OCI-LY3 (cell line): ENCODE measurements at regions not wholly inside any gene's neighbourhood (a gene's known extent, or its start where the extent isn't known, plus 50 kb on each side); places are given as distances from the start of the nearest gene placed in this dataset.

ENCODE experiments used
- H2AFZ ChIP-seq: fragments of 200-600, 300-600 bp; shearing (Covaris generic); 2 replicates; pipeline ENCODE4 v1.6.0; 2014; ENCODE audit warnings: antibody characterized with exemption, low read depth, low read length
- H3K27ac ChIP-seq: fragments of 200-600, 300-600 bp; sonication (generic); 2 replicates; pipeline ENCODE4 v1.5.1; 2014; ENCODE audit warnings: mild to moderate bottlenecking, low read length, moderate library complexity, mixed read lengths
- H3K27me3 ChIP-seq: fragments of 200-600, 300-600 bp; sonication (generic); 2 replicates; pipeline ENCODE4 v1.6.1; 2014; ENCODE audit warnings: low read depth, low read length, mixed read lengths
- H3K36me3 ChIP-seq: fragments of 200-600, 300-600 bp; sonication (generic); replicated peaks from 2 replicates; pipeline ENCODE3; 2014; ENCODE audit warnings: low read depth, low read length, mixed read lengths
- H3K4me1 ChIP-seq: fragments of 300-600, 200-600 bp; sonication (generic); 2 replicates; pipeline ENCODE4 v1.6.1; 2014; ENCODE audit warnings: low read length, mixed read lengths
- H3K4me2 ChIP-seq: fragments of 200-600, 300-600 bp; sonication (generic); 2 replicates; pipeline ENCODE4 v1.6.1; 2014; ENCODE audit warnings: low read length, mixed read lengths
- H3K4me3 ChIP-seq: fragments of 300-600, 200-600 bp; sonication (generic); 2 replicates; pipeline ENCODE4 v1.5.1; 2014; ENCODE audit warnings: antibody characterized with exemption, mild to moderate bottlenecking, low read length, moderate library complexity
- H3K79me2 ChIP-seq: fragments of 300-600, 200-600 bp; shearing (Covaris generic); 2 replicates; pipeline ENCODE4 v1.6.1; 2014; ENCODE audit warnings: mild to moderate bottlenecking, low read length, mixed read lengths
- H3K9ac ChIP-seq: fragments of 300-600, 200-600 bp; shearing (Covaris generic); 2 replicates; pipeline ENCODE4 v1.6.0; 2014; ENCODE audit warnings: mild to moderate bottlenecking, low read length, moderate library complexity
- H3K9me3 ChIP-seq: fragments of 200-600, 300-600 bp; shearing (Covaris generic); 2 replicates; pipeline ENCODE4 v1.6.1; 2014; ENCODE audit warnings: low read length, mixed read lengths; ENCODE audit not compliant: insufficient read depth
- H4K20me1 ChIP-seq: fragments of 200-600, 300-600 bp; sonication (generic); 2 replicates; pipeline ENCODE4 v1.6.1; 2016; ENCODE audit warnings: low read length, mixed read lengths; ENCODE audit not compliant: insufficient read depth
- EZH2phosphoT487 ChIP-seq: fragments of 200-600 bp; shearing (Covaris generic); IDR thresholded peaks from 2 replicates; pipeline ENCODE4 v1.6.1; 2018; ENCODE audit warnings: antibody characterized with exemption, mixed run types, low read depth
- TF ChIP-seq, protein P1 (sequence below): fragments of 200-600, 300-600 bp; sonication (generic); IDR thresholded peaks from 2 replicates; pipeline ENCODE4 v1.5.1; 2014; ENCODE audit warnings: antibody characterized with exemption, low read length, low read depth

DNA sequence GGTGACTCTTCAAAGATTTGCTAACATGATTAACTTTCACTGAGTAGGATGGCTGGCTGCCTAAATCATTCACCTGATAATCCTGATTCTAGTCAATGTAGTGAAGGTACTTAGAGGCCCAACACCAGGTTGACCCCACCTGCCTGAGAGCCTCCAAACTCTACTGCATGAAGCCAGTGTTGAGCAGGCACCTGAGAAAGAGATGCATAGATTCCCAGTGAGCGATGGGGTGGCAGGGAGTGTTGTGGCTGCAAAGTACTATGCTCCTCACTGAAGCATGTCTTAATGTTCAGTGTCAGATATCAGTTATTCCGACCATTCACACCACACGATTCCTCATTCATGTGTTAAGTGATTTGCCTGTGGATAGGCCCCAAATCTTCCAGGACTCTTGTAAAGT lies 804.4 kb downstream of the TLE4 start:
- H3K9me3 ChIP-seq, result no peaks in the 10 kb centered on the region
- H3K27me3 ChIP-seq, result no peaks in the 10 kb centered on the region
- H2AFZ ChIP-seq, result no peak overlapping the region
- no peaks in the 10 kb centered on the region for H3K36me3 ChIP-seq
- no peak for TF ChIP-seq EZH2phosphoT487
- TF ChIP-seq, protein P1, sequence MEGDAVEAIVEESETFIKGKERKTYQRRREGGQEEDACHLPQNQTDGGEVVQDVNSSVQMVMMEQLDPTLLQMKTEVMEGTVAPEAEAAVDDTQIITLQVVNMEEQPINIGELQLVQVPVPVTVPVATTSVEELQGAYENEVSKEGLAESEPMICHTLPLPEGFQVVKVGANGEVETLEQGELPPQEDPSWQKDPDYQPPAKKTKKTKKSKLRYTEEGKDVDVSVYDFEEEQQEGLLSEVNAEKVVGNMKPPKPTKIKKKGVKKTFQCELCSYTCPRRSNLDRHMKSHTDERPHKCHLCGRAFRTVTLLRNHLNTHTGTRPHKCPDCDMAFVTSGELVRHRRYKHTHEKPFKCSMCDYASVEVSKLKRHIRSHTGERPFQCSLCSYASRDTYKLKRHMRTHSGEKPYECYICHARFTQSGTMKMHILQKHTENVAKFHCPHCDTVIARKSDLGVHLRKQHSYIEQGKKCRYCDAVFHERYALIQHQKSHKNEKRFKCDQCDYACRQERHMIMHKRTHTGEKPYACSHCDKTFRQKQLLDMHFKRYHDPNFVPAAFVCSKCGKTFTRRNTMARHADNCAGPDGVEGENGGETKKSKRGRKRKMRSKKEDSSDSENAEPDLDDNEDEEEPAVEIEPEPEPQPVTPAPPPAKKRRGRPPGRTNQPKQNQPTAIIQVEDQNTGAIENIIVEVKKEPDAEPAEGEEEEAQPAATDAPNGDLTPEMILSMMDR, result no peak
- no peaks in the 10 kb centered on the region for H4K20me1 ChIP-seq
- no peak overlapping the region for H3K4me3 ChIP-seq
- no peak overlapping the region for H3K9ac ChIP-seq
- H3K4me1 ChIP-seq, result no peaks in the 10 kb centered on the region
- no peak overlapping the region for H3K4me2 ChIP-seq
- H3K27ac ChIP-seq, result no peak overlapping the region
- no peaks in the 10 kb centered on the region for H3K79me2 ChIP-seq

DNA sequence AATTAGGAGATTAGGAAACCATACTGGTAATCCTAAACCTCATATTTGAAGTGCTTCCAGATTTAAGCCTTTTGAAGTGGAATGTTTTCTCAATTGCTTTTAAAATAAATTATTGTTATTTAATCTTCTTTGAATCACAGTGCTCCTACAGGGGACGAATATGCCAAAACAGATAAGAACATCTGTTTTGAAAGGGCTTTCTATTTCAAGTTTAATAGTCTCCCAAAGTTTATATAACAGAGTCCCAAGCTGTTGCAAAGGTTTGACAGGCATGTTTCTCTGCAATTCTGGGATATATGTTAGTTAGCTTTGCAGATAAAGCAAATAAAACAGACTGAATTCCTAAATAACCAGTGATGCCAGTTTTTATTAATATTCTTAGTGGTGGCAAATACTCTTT lies 803.7 kb downstream of the TLE4 start:
- no peak overlapping the region for H3K4me2 ChIP-seq

DNA sequence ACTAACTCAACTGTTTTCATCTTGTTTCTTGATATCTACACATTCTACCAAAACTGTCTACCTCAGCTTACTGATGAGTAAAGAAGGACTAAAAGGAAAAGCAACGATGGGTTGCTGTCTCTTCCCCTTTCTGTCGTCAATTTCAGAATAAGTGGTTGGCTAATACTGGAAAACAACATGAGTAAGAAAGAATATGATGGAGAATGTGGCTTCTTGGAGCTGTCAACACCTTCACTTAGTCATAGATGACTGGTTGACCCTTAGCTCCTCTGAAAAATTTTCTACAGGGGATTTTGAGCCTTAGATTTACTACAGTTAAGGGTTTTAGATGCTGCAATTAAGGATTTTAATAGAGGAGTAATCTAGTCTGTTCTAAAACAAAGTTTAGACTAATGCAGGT lies 797.9 kb downstream of the TLE4 start:
- Histone ChIP-seq H3K4me3 (no peak overlapping the region), H3K9me3 (no peaks in the 10 kb centered on the region), H3K9ac (no peak overlapping the region), H2AFZ (no peak overlapping the region), H3K27me3 (no peaks in the 10 kb centered on the region), H3K36me3 (no peaks in the 10 kb centered on the region), H3K79me2 (no peaks in the 10 kb centered on the region), H3K27ac (no peak overlapping the region), H3K4me2 (no peak overlapping the region), H4K20me1 (no peaks in the 10 kb centered on the region), H3K4me1 (no peaks in the 10 kb centered on the region)
- TF ChIP-seq, protein P1, result no peak
- no peak for TF ChIP-seq EZH2phosphoT487

More for the DNA sequence above, 803.7 kb downstream of the TLE4 start:
- H4K20me1 ChIP-seq, result no peaks in the 10 kb centered on the region
- no peaks in the 10 kb centered on the region for H3K9me3 ChIP-seq
- no peak overlapping the region for H3K4me3 ChIP-seq
- no peak for TF ChIP-seq EZH2phosphoT487
- TF ChIP-seq, protein P1, result no peak
- H2AFZ ChIP-seq, result no peak overlapping the region
- H3K27ac ChIP-seq, result no peak overlapping the region
- H3K79me2 ChIP-seq, result no peaks in the 10 kb centered on the region
- H3K27me3 ChIP-seq, result no peaks in the 10 kb centered on the region
- H3K4me1 ChIP-seq, result no peaks in the 10 kb centered on the region
- no peaks in the 10 kb centered on the region for H3K36me3 ChIP-seq
- no peak overlapping the region for H3K9ac ChIP-seq

DNA sequence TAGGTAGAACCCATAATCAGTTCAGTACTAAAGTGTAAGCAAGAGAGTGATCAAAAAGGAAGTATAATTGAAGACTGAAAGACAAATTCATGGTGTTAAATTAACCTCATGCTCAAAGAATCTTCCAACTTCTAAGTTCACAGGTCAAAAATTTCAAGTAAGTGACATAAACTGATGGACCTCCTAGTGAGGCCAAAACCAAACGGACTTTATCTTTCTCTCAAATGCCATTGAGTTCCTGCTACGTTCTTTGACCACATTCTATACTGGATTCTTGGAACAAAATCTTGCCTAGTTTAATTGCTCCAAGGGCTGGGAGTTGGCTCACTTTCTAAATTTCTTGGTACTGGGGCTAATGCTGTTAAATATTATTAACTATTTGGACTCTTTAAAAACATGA lies 794.9 kb downstream of the TLE4 start:
- Histone ChIP-seq H3K9ac (no peak overlapping the region), H3K4me2 (no peak overlapping the region), H3K4me1 (no peaks in the 10 kb centered on the region), H3K9me3 (no peaks in the 10 kb centered on the region), H3K27me3 (no peaks in the 10 kb centered on the region), H3K79me2 (no peaks in the 10 kb centered on the region), H3K27ac (no peak overlapping the region), H3K36me3 (no peaks in the 10 kb centered on the region), H2AFZ (no peak overlapping the region), H3K4me3 (no peak overlapping the region), H4K20me1 (no peaks in the 10 kb centered on the region)
- no peak for TF ChIP-seq EZH2phosphoT487
- TF ChIP-seq, protein P1, result no peak
